Fibroblast of skin of left biceps (primary cell): ENCODE measurements at regions not wholly inside any gene's neighbourhood (a gene's known extent, or its start where the extent isn't known, plus 50 kb on each side); places are given as distances from the start of the nearest gene placed in this dataset.
"Not testable (repeated sequence)": the region's sequence is repeated elsewhere in the genome, so short reads cannot be mapped to it uniquely, and the experiment has no call there.

Source experiments
- DNase-seq, 2 experiments: peaks; one replicate each; pipeline ENCODE4 v3.0.0-alpha.2; 2013; ENCODE audit warnings: low read depth in 2 of 2

GRCh38 chr2:189308056-189308790 lies 128.7 kb upstream of the COL5A2 start:
- no peak for DNase-seq

- DNase-seq = no peak
These were observed 129.8 kb upstream of the COL5A2 start for GRCh38 chr2:189309331-189309730.

DNA sequence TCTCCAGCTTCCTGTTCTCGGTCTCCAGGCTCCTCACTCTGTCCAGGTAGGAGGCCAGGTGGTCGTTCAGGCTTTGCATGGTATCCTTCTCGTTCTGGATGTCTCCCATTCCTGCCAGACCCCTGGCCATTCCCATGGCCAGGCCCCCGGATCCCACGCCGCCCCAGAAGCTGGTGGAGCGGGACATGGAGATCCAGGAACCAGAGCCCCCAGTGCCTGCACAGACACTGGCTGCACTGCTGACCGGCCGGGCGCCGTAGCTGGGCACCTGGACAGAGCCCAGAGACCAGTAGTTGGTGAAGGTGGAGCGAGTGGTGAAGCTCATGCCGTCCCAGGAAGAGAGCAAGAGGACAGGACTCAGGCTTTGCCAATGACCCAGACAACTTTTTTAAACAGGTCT lies 129.1 kb upstream of the WDR75 start:
- DNase-seq = no peak

DNA sequence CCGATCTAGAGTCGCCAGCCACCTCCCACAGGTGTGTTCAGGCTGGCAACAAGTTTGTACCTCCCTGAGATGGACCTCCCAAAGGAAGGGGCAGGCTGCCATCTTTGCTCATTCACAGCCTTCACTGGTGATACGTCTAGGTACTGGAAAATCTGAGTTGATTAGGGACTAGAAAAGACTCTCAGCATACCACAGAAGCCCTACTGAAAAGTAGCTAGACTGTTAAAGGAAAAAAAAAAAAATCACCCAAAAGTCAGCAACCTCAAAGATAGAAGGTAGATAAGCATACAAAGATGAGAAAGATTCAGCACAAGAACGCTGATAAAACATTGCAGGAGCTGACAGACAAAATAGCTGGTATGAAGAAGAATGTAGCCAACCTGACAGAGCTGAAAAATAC lies 128.6 kb upstream of the WDR75 start:
- DNase-seq = no peak

DNA sequence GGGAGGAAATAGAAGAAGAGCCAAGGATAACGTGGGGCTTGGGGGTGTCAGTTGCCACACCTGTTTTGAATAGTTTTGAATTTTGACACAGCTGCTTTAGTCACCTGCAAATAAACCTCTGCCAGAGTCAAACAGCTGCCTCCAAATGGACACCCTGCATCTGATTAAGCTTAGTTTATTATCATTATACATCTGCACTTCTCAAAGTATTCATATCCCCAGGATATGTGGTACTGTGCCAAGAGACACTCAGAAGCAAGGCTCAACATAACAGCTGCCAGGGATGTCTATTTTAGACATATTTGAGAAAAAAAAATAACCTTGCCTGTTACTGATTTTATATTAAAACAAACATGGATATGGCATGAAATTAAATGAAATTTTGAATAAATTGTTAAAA lies 122.5 kb upstream of the WDR75 start:
- no peak for DNase-seq

- not testable (repeated sequence) for DNase-seq
These were observed 121.8 kb upstream of the WDR75 start for GRCh38 chr2:189319424-189319823.

GRCh38 chr2:189327879-189328847 lies 113.1 kb upstream of the WDR75 start:
- peak; percentile 78 to 81 for DNase-seq

- DNase-seq = peak; percentile 48 to 50
These were observed 112.4 kb upstream of the WDR75 start for GRCh38 chr2:189328848-189329245.

- no peak for DNase-seq
These were observed 104.8 kb upstream of the WDR75 start for GRCh38 chr2:189336276-189336975.

DNA sequence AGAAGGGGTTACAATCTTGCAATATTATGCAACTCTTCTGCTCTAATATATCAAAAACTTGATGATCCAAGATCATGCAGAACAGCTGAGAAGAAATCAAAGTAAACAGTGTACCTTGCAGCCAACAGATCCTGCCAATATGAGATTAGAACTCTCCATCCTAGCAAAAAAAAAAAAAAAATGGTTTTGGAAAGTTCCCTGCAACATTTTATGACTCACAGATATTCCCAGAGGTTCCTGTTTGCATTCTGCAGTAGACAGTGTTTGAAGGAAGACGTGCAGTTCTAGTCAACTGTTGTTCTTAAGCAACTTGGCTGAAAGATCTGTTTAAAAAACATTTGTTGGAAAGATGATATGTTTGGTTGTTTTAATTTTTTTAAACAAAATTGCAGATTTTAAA lies 103.6 kb upstream of the WDR75 start:
- DNase-seq = peak; percentile 57 to 72

GRCh38 chr2:189338115-189338514 lies 103.2 kb upstream of the WDR75 start:
- no peak for DNase-seq

GRCh38 chr2:189341077-189341476 lies 100.2 kb upstream of the WDR75 start:
- no peak for DNase-seq

DNA sequence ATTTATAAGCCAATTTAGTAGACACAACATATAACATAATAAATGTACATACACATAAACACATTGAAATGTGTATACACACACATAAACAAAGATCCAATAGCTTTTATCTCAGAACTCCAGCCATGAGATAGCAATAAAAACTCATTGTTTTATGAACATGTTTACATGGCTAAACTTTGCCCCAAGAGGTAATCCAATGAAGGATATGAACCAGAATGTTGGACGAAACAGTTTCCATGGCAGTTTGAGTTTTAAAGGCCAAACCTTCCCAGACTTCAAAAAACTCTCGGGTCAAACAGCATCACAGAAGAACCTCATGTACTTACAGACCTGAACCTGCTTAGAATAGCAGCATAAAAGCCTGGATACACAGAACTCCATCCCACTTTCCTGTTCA lies 97.2 kb upstream of the WDR75 start:
- DNase-seq = no peak

GRCh38 chr2:189347540-189347939 lies 93.7 kb upstream of the WDR75 start:
- peak; percentile 91 to 92 for DNase-seq

DNA sequence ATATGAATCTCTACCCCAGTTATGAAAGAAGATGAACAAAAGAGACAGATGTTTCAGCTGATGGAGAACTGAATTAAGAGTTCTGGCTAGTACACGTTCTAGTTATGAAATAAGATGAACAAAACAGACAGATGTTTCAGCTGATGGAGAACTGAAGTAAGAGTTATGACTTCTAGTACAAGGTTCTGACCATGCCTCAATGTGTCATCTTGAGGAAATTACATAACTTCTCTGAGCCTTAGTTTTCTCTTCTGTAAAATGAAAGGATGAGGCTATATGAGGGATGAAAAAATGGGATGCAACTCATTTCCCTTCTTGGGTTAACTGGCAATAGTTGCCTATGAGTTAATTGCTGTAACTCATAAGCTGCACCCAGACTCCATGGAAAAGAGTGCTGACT lies 92.9 kb upstream of the WDR75 start:
- DNase-seq = no peak

DNA sequence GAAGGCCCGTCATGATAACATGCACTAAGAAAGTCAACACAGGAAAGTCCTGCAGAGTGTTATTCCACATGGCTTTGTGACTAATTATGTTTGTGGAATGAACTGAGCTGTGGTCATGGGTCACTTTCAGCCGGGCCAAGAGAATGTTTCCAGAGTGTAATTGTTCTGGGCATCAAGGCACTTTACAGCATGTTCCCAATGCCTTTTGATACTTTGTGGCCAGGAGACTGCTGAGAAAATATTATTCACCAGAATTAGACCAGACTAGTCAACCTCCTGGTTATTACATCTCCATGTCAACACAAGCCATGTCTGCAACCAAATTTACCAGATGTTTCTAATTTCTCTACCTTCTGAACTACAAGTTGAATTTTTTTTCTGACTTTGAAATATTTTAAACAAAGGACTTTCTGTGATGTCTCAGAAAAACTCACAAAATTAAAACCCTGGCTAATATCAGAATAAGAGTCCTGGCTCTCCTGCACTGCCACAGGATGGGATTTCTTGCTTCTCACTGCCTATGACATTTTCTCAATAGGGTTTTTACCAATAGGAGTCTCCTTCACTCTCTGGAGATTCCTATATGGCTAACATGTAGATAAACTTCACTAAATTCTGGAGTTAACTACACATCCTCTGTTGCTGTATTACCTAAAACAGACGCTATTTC lies 90.6 kb upstream of the WDR75 start:
- peak; percentile 84 to 88 for DNase-seq

DNA sequence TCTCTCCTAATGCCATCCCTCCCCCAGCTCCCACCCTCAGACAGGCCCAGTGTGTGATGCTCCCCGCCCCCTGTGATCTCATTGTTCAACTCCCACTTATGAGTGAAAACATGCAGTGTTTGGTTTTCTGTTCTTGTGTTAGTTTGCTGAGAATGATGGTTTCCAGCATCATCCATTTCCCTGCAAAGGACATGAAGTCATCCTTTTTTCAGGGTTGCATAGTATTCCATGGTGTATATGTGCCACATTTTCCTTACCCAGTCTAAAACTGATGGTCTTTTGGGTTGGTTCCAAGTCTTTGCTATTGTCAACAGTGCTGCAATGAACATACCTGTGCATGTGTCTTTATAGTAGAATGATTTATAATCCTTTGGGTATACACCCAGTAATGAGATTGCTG lies 89.3 kb upstream of the WDR75 start:
- not testable (repeated sequence) for DNase-seq

- DNase-seq = not testable (repeated sequence)
These were observed 83.9 kb upstream of the WDR75 start for GRCh38 chr2:189357375-189357774.

- no peak for DNase-seq
These were observed 80.4 kb upstream of the WDR75 start for GRCh38 chr2:189360861-189361260.

DNA sequence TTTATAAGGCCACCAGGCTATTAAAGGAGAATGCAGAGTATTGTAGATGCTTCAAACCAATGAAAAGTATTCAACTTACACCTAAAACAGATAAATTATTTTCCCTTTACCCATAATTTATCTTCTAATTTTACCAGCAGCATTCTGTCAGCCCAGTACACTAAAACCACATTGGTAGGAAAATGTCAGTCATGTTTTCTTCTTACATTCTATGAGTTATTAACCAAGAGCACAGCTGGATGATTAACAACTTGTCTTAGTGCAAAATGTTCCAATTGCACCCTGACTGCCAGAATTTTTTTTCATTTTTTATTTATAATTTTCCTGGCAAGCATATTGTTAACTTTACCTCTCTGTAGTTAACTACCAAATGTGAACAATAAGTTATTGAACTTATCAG lies 79.0 kb upstream of the WDR75 start:
- DNase-seq = no peak

- DNase-seq = no peak
These were observed 77.7 kb upstream of the WDR75 start for GRCh38 chr2:189363559-189363958.

GRCh38 chr2:189364607-189365006 lies 76.7 kb upstream of the WDR75 start:
- DNase-seq = no peak
